Superior temporal gyrus (tissue), 1 donor: ENCODE measurements at regions not wholly inside any gene's neighbourhood (a gene's known extent, or its start where the extent isn't known, plus 50 kb on each side); places are given as distances from the start of the nearest gene placed in this dataset.

Source experiments
- DNase-seq: peaks from one replicate; pipeline ENCODE4 v3.0.0-alpha.2; 2016; ENCODE audit errors: extremely low spot score

GRCh38 chr2:216575465-216575864 lies 57.8 kb upstream of the IGFBP2 start:
- DNase-seq = no peak

DNA sequence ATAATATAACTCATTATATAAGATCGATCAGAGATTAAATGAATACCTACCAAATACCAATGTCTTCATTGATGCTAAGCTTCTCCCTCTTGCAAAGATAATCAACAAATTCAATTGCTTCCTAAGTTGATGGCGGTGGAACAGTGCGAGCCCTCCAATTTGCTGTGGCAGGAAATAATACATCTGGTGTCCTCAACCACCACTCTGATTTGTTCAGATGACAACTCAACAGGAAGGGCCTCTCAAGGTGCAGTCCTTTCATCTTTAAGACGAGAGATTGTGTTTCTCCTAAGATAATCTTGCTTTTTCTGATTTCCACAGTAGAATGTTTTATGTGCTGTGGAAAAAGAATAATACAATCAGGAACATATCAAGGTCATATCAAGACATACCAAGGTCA lies 56.6 kb upstream of the IGFBP2 start:
- DNase-seq = no peak

GRCh38 chr2:216578325-216578724 lies 54.9 kb upstream of the IGFBP2 start:
- no peak for DNase-seq

GRCh38 chr2:216583147-216583546 lies 50.1 kb upstream of the IGFBP2 start:
- no peak for DNase-seq
